ENCODE measurements at regions not wholly inside any gene's neighbourhood (a gene's known extent, or its start where the extent isn't known, plus 50 kb on each side); places are given as distances from the start of the nearest gene placed in this dataset.

GRCh38 chr5:109928811-109929210 lies 239.1 kb downstream of the MAN2A1 start:
- no peaks in the 10 kb centered on the region for H3K9me3 ChIP-seq
- H3K36me3 ChIP-seq: no peaks in the 10 kb centered on the region
- ATAC-seq: no peak
- no peak overlapping the region for H3K27ac ChIP-seq
- TF ChIP-seq POLR2A (IDR thresholded peaks at IDR 0.05): no peak
- TF ChIP-seq, protein P1, sequence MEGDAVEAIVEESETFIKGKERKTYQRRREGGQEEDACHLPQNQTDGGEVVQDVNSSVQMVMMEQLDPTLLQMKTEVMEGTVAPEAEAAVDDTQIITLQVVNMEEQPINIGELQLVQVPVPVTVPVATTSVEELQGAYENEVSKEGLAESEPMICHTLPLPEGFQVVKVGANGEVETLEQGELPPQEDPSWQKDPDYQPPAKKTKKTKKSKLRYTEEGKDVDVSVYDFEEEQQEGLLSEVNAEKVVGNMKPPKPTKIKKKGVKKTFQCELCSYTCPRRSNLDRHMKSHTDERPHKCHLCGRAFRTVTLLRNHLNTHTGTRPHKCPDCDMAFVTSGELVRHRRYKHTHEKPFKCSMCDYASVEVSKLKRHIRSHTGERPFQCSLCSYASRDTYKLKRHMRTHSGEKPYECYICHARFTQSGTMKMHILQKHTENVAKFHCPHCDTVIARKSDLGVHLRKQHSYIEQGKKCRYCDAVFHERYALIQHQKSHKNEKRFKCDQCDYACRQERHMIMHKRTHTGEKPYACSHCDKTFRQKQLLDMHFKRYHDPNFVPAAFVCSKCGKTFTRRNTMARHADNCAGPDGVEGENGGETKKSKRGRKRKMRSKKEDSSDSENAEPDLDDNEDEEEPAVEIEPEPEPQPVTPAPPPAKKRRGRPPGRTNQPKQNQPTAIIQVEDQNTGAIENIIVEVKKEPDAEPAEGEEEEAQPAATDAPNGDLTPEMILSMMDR (IDR thresholded peaks at IDR 0.05): no peak
- peaks cover 0 to 11% (median 3%) of the 10 kb centered on the region in 4 donors for H3K4me1 ChIP-seq
- no peaks in the 10 kb centered on the region for H3K27me3 ChIP-seq
- 87% methylated on average over 2 of the region's 2 CpGs for WGBS (ENCODE audit: insufficient coverage, low coverage, low lambda C conversion rate, missing lambda C conversion rate)
- no peak overlapping the region for H3K4me3 ChIP-seq
- DNase-seq: no peak
- intact Hi-C loops (cut with DNase I): no loop called here

GRCh38 chr5:109929376-109929775 lies 239.6 kb downstream of the MAN2A1 start:
- TF ChIP-seq, protein P1 (IDR thresholded peaks at IDR 0.05): no peak
- no peak for TF ChIP-seq POLR2A (IDR thresholded peaks at IDR 0.05)

DNA sequence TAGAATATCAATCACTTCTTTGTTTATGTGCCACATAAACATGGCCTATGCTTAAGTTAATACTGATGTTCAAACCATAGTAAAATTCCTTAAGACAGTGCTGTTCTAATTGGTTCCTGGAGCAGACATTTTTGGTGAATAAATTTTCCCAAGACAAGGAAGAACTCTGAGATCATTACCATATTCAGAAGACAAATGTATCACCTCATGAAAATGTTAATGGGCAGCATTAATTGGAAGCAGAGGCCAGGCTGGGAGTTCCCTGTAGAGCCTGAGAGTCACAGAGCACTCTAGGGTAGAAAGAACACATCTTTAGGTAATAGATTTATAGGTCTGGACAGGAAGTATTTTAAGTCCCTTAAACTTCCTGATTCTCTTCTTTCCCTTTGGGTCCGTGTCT lies 240.2 kb downstream of the MAN2A1 start:
- TF ChIP-seq, protein P1 (IDR thresholded peaks at IDR 0.05): no peak
- TF ChIP-seq POLR2A (IDR thresholded peaks at IDR 0.05): no peak
- no peaks in the 10 kb centered on the region for H3K9me3 ChIP-seq
- no peaks in the 10 kb centered on the region for H3K36me3 ChIP-seq
- H3K27me3 ChIP-seq: no peaks in the 10 kb centered on the region
- H3K4me3 ChIP-seq: no peak overlapping the region
- WGBS (ENCODE audit: insufficient coverage, low coverage, low lambda C conversion rate, missing lambda C conversion rate): 75% methylated on average over 1 of the region's 1 CpG
- H3K27ac ChIP-seq: no peak overlapping the region
- peaks cover 0 to 11% (median 3%) of the 10 kb centered on the region in 4 donors for H3K4me1 ChIP-seq
- ATAC-seq (no peak), DNase-seq (no peak)
- intact Hi-C loops (cut with DNase I): no loop called here

More at GRCh38 chr5:109929376-109929775, 239.6 kb downstream of the MAN2A1 start:
- H3K9me3 ChIP-seq: no peaks in the 10 kb centered on the region
- H3K4me3 ChIP-seq: no peak overlapping the region
- H3K27ac ChIP-seq: no peak overlapping the region
- DNase-seq: no peak
- intact Hi-C loops (cut with DNase I): no loop called here
- peaks cover 0 to 11% (median 3%) of the 10 kb centered on the region in 4 donors for H3K4me1 ChIP-seq
- H3K36me3 ChIP-seq: no peaks in the 10 kb centered on the region
- no peaks in the 10 kb centered on the region for H3K27me3 ChIP-seq
- no peak for ATAC-seq
- 79% methylated on average over 4 of the region's 4 CpGs for WGBS (ENCODE audit: insufficient coverage, low coverage, low lambda C conversion rate, missing lambda C conversion rate)

GRCh38 chr5:109931049-109931780 lies 241.5 kb downstream of the MAN2A1 start:
- peaks cover 0 to 11% (median 3%) of the 10 kb centered on the region in 4 donors for H3K4me1 ChIP-seq
- no peak overlapping the region for H3K4me3 ChIP-seq
- no peaks in the 10 kb centered on the region for H3K27me3 ChIP-seq
- no peaks in the 10 kb centered on the region for H3K9me3 ChIP-seq
- no peak overlapping the region for H3K27ac ChIP-seq
- ATAC-seq: no peak
- intact Hi-C loops (cut with DNase I): no loop called here
- no peak for DNase-seq
- 84% methylated on average over 8 of the region's 8 CpGs for WGBS (ENCODE audit: insufficient coverage, low coverage, low lambda C conversion rate, missing lambda C conversion rate)
- no peak for TF ChIP-seq POLR2A (IDR thresholded peaks at IDR 0.05)
- TF ChIP-seq, protein P1 (IDR thresholded peaks at IDR 0.05): no peak
- H3K36me3 ChIP-seq: no peaks in the 10 kb centered on the region
